ENCODE measurements at regions not wholly inside any gene's neighbourhood (a gene's known extent, or its start where the extent isn't known, plus 50 kb on each side); places are given as distances from the start of the nearest gene placed in this dataset.
"Not testable (repeated sequence)": the region's sequence is repeated elsewhere in the genome, so short reads cannot be mapped to it uniquely, and the experiment has no call there.

DNA sequence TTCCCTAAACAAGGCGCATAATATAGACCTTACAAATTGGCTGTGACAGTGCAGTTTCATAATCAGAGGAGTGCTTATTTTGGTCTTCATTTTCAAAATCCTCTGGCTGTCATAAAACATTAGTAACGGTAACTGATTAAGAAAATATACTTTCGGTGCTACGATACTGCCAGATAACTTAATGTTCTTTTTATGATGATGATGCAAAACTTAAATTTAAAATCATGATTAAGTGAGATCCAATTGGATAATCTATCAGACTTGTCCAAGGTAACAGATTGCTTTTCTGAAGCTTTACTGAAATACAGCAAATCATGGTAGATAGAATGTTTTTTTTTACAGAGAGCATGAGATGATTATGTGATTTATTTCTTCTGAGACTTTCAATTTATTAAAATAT is 364.2 kb upstream of the CNTN3 start:
- DNase-seq (ENCODE audit: low spot score) = no peak

DNA sequence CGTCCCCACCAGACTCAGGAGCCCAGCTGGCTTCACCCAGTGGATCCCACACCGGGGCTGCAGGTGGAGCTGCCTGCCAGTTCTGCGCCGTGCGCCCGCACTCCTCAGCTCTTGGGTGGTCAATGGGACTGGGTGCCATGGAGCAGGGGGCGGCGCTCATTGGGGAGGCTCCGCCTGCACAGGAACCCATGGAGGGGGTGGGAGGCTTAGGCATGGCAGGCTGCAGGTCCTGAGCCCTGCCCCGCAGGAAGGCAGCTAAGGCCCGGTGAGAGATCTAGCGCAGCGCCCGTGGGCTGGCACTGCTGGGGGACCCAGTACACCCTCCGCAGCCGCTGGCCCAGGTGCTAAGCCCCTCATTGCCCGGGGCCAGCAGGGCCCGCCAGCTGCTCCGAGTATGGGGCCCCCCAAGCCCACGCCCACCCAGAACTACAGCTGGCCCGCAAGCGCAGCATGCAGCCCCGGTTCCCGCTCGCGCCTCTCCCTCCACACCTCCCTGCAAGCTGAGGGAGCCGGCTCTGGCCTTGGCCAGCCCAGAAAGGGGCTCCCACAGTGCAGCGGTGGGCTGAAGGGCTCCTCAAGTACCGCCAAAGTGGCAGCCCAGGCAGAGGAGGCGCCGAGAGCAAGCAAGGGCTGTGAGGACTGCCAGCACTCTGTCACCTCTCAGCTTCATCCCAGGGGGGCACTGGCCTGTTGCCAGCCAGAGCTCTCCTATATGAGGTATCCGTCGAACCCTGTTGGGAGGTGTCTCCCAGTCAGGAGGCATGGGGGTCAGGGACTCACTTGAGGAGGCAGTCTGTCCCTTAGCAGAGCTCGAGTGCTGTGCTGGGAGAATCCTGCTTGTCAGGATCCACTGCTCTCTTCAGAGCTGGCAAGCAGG is 370.8 kb upstream of the CNTN3 start:
- DNase-seq (ENCODE audit: low spot score) = not testable (repeated sequence)

GRCh38 chr3:74988095-74988494 is 373.6 kb upstream of the CNTN3 start:
- DNase-seq (ENCODE audit: low spot score) = no peak

DNA sequence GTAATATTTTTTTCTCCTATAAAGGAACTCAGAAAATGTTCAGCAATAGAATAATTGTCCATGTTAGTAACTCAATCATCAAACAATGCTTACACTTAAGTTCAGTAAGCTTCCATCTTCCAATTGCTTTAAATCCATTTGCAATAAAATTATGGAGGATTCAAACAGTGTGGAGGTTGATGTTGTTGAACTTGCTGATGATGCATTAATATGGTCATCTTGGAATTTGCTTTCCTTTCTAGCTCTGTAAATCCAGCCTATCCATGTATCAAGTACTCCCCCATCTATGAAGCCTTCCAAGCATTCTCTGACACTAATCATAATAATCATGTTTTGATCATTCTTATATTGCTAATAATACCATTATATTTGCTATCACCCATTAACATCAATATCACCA is 378.4 kb upstream of the CNTN3 start:
- no peak for DNase-seq (ENCODE audit: low spot score)

DNA sequence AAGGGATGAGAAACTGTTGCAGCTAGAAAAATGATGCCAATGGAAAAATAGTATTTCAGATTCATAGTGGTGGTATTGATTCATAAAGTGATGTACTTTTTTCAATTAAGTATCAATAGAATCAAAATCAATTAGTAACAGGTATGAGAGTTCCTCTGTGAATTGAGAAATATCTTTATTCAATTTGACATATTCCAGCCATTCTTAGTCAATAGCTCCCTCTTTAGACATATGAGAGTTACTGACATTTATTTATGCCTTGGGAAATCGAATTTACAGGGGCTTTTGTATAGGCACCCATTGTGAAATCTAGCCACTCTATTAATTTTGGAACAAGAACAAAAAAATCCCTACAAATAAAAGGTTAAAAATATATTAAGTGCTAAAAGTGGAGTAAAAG is 386.9 kb upstream of the CNTN3 start:
- DNase-seq (ENCODE audit: low spot score) = peak; percentile 42

DNA sequence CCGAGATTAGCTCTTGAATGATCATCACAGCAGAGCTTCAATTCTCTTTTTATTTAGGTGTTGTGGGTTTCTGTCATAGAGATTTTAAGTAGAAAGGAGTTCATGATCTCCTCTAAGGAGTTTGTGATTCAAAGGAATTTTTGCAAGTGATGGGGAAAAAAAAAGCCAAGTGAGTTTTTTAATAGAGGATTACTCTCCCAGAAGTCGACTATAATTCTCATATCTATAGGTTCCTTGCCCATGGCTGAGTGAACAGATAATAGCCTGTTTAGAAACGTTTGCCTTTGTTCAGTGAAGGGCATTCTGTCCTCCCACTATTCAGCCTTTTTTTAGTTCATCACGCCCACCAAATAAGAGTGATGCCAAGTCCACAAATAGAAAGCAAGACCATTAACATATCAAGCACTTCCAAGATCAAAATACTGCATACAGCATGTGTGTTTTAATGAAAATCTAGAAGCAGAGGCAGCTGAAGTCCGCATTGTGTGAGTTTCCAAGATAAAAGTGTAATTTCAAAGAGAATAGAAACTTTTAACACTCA is 398.4 kb upstream of the CNTN3 start:
- no peak for DNase-seq (ENCODE audit: low spot score)

- DNase-seq (ENCODE audit: low spot score) = no peak
Observed at GRCh38 chr3:75014008-75014407, 399.5 kb upstream of the CNTN3 start.

GRCh38 chr3:75015280-75015679 is 400.8 kb upstream of the CNTN3 start:
- no peak for DNase-seq (ENCODE audit: low spot score)

GRCh38 chr3:75035146-75035545 is 420.7 kb upstream of the CNTN3 start:
- DNase-seq (ENCODE audit: low spot score) = no peak

DNA sequence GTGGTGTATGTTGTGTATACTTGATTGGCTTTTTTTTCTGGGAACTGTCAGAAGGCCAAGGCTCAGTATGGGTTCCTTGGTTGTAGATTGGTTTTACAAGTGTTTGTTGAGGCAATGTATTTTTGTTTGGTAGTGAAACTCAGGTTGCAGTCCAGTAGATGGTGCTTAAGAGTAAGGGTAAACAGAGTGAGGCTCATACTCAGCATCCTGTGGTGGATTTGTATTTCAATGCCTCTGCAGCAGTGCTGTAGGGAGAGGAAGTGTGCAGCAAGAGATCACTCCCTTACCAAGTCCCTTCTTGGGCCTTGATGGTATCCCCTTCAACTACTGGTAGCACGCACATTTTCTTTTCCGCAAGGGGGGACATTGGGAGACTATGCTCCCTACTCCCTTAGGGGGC is 428.5 kb upstream of the CNTN3 start:
- no peak for DNase-seq (ENCODE audit: low spot score)

- no peak for DNase-seq (ENCODE audit: low spot score)
Observed at GRCh38 chr3:75048650-75049049, 434.2 kb upstream of the CNTN3 start.

- no peak for DNase-seq (ENCODE audit: low spot score)
Observed at GRCh38 chr3:75049533-75049932, 435.1 kb upstream of the CNTN3 start.

- no peak for DNase-seq (ENCODE audit: low spot score)
Observed at GRCh38 chr3:75059120-75059519, 444.7 kb upstream of the CNTN3 start.

- DNase-seq (ENCODE audit: low spot score) = no peak
Observed at GRCh38 chr3:75061806-75062205, 447.3 kb upstream of the CNTN3 start.

GRCh38 chr3:75075158-75075557 is 460.7 kb upstream of the CNTN3 start:
- DNase-seq (ENCODE audit: low spot score) = no peak

GRCh38 chr3:75076481-75076880 is 462.0 kb upstream of the CNTN3 start:
- DNase-seq (ENCODE audit: low spot score) = no peak

DNA sequence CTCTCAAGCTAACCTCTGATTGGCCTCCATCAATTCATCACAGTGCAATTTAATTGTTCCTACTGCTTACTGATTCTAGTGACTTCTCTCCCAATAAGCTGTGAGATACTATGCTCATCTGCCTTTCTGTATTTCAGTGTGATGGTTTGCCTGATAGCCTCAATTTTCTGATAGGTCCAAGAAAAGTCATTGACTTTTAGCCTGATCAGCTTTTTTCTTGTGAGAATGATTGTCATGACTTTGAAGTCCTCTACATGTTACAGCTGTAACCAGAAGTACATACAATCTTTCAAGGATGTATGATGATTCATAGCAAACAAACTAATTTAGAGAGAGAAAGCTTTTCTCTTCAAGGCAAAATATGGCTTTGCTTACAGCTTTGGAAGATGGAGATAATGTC is 463.8 kb upstream of the CNTN3 start:
- DNase-seq (ENCODE audit: low spot score) = no peak

DNA sequence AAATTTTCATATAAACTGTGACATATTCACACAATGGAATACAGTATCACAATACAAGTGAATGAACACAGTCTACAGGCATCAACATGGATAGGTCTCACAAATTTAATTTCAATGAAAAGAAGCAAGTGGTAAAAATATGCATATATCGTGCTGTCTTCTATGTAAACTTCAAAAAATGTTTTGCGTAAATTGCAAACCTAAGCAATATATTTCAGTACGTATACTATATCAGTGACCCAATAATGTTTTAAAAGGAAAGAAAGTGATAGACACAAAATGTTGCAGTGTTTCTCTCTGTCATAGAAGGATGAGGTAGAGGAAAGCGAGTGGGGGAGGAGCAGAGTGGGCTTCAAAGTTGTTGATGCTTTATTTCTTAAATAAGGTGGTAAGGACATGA is 468.4 kb upstream of the CNTN3 start:
- DNase-seq (ENCODE audit: low spot score) = no peak

GRCh38 chr3:75089841-75090240 is 475.4 kb upstream of the CNTN3 start:
- no peak for DNase-seq (ENCODE audit: low spot score)

- no peak for DNase-seq (ENCODE audit: low spot score)
Observed at GRCh38 chr3:75101329-75102147, 487.1 kb upstream of the CNTN3 start.

DNA sequence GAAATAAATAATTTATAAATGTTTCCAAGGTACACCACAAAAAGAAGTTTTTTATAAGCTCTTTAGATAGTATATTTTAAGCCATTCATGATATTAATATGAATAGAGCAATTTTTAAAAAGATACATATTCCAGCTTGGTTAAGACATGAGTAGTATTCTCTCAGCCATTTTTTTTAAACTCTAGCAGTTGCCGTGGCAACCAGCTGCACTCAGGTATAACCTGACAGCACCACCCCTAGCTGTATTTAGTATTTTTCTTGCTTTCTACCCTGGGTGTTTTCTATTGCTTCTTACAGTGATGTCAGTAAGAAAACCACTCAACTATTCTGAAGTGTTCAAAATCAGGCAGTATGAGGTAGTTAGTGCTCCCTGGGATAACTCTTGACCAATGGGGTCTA is 496.3 kb upstream of the CNTN3 start:
- DNase-seq (ENCODE audit: low spot score) = no peak

DNA sequence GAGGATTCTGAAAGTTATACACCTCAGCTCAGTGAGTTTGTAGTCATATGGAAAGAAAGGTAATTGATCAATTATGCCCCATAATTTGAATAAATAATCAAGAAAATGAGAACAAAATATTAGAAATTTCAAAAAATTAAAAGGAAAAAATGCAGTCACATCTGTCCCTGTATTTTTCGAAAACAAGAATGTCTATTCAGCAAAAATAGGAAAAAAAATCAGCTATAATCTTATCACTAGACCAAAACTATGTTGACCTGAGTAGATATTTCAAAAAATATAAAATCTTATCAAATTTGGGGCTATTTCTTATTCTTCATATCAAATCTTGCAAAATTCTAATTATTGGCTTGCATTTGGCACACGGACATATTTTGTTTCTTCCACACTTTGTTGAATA is 501.2 kb upstream of the CNTN3 start:
- DNase-seq (ENCODE audit: low spot score) = no peak

GRCh38 chr3:75118779-75119178 is 504.3 kb upstream of the CNTN3 start:
- DNase-seq (ENCODE audit: low spot score) = no peak
